IPS-20b (cell line): ENCODE measurements at regions not wholly inside any gene's neighbourhood (a gene's known extent, or its start where the extent isn't known, plus 50 kb on each side); places are given as distances from the start of the nearest gene placed in this dataset.

Source experiments
- H3K27ac ChIP-seq: one replicate; pipeline ENCODE4 v1.5.1; 2013; ENCODE audit warnings: low read length
- H3K27me3 ChIP-seq: 2 replicates; pipeline ENCODE4 v1.6.1; 2013; ENCODE audit warnings: mild to moderate bottlenecking, low read length, inconsistent platforms; ENCODE audit not compliant: insufficient read depth
- H3K36me3 ChIP-seq: 2 replicates; pipeline ENCODE4 v1.6.1; 2013; ENCODE audit warnings: low read depth, mild to moderate bottlenecking, inconsistent platforms, low read length, moderate library complexity; ENCODE audit not compliant: insufficient read depth
- H3K4me1 ChIP-seq: 2 replicates; pipeline ENCODE4 v1.6.1; 2013; ENCODE audit warnings: mild to moderate bottlenecking, control low read depth, inconsistent platforms, low read length, moderate library complexity; ENCODE audit not compliant: insufficient read depth
- H3K4me3 ChIP-seq: 2 replicates; pipeline ENCODE4 v1.5.1; 2013; ENCODE audit warnings: mild to moderate bottlenecking, low read length, inconsistent platforms
- H3K9ac ChIP-seq: 2 replicates; pipeline ENCODE4 v1.6.1; 2013; ENCODE audit warnings: low read depth, mild to moderate bottlenecking, inconsistent platforms, low read length, moderate library complexity
- H3K9me3 ChIP-seq: 2 replicates; pipeline ENCODE4 v1.6.1; 2013; ENCODE audit warnings: mild to moderate bottlenecking, low read depth, low read length, inconsistent platforms; ENCODE audit not compliant: insufficient read depth

DNA sequence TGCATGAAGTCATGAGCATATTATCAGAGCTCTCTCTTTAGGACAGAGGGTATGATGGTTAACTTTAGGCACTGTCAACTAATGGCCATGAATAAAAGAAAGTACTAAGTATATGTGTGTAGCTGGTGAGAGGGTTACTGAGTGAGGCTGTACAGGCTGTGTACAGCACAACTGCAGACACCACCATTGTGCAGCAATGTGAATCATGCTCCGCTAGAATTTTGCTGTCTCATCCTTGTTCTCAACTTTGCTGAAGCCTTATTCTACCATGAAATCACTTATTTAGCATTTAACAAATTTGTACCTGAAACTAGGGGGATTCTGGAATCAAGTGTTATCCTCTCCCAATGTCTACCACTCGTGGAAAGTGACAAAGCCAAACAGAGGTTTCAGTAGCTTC, 414.9 kb downstream of the PLCL1 start:
- H3K27ac ChIP-seq, result no peak overlapping the region
- no peaks in the 10 kb centered on the region; the same call in 1 of the 2 replicates for H3K4me1 ChIP-seq
- no peak overlapping the region for H3K9ac ChIP-seq
- H3K27me3 ChIP-seq, result no peaks in the 10 kb centered on the region
- no peaks in the 10 kb centered on the region for H3K9me3 ChIP-seq
- no peaks in the 10 kb centered on the region for H3K36me3 ChIP-seq
- H3K4me3 ChIP-seq, result no peak overlapping the region

DNA sequence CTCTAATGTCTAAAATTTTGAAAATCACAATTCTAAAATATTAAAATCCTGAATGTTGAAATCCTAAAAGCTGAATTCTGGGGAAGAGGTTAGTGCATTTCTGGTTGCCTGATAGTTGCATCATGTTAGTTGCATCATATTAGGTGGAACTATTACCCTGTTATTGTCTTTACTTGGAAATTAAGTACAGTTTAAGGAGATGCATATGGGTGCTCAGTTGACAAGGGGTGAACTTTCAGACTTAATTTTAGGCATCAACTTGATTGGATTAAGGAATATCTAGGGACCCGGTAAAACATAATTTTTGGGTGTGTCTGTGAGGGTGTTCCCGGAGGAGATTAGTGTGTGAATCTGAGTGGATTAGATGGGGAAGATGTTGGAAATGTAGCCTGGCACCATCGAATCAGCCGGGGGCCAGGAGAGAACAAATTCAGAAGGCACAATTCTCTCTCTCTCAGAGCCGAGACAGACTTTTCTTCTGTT, 409.8 kb downstream of the PLCL1 start:
- Histone ChIP-seq H3K27ac (no peak overlapping the region), H3K4me1 (no peaks in the 10 kb centered on the region), H3K36me3 (no peaks in the 10 kb centered on the region), H3K9ac (no peak overlapping the region), H3K27me3 (no peaks in the 10 kb centered on the region), H3K4me3 (no peak overlapping the region), H3K9me3 (no peaks in the 10 kb centered on the region)

DNA sequence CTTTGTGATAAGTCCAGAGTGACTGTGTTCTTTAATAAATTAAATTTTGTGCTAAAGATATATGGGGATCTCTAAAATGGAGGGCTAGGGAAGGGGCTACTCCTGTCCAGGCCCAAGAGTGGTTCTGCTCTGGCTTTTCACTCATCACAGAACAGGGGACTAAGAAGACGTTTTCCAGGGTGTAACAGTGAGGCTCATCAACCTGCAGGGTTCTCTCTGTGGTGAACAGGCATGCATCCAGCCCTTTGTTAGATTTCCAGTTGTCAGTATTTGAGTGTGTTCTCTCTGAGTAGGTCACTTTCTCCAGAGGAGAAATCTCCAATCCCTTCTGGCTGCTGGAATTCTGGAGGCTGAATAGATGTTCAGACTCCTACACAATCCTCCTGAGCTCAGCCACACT, 408.9 kb downstream of the PLCL1 start:
- no peaks in the 10 kb centered on the region for H3K9me3 ChIP-seq
- no peaks in the 10 kb centered on the region for H3K4me1 ChIP-seq
- H3K27me3 ChIP-seq, result no peaks in the 10 kb centered on the region
- no peak overlapping the region for H3K27ac ChIP-seq
- no peaks in the 10 kb centered on the region for H3K36me3 ChIP-seq
- H3K4me3 ChIP-seq, result no peak overlapping the region
- H3K9ac ChIP-seq, result no peak overlapping the region

DNA sequence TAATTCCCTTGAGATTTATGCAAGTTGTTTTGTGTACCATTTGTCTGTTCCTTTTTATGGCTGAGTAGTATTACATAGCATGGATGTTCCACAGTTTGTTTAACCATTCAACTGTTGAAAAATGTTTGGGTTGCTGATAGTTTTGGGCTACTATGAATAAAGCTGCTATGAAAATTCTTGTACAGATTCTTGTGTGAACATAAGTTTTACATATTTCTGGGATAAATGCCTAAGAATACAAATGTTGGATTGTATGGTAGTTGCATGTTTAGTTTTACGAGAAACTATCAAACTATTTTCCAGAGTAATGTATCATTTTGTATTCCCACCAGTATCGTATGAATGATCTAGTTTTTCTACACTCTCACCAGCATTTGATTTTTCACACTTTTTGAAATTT, 407.3 kb downstream of the PLCL1 start:
- H3K4me1 ChIP-seq, result no peaks in the 10 kb centered on the region
- H3K36me3 ChIP-seq, result no peaks in the 10 kb centered on the region
- no peaks in the 10 kb centered on the region for H3K9me3 ChIP-seq
- H3K27me3 ChIP-seq, result no peaks in the 10 kb centered on the region
- no peak overlapping the region for H3K4me3 ChIP-seq
- H3K27ac ChIP-seq, result no peak overlapping the region
- no peak overlapping the region for H3K9ac ChIP-seq

DNA sequence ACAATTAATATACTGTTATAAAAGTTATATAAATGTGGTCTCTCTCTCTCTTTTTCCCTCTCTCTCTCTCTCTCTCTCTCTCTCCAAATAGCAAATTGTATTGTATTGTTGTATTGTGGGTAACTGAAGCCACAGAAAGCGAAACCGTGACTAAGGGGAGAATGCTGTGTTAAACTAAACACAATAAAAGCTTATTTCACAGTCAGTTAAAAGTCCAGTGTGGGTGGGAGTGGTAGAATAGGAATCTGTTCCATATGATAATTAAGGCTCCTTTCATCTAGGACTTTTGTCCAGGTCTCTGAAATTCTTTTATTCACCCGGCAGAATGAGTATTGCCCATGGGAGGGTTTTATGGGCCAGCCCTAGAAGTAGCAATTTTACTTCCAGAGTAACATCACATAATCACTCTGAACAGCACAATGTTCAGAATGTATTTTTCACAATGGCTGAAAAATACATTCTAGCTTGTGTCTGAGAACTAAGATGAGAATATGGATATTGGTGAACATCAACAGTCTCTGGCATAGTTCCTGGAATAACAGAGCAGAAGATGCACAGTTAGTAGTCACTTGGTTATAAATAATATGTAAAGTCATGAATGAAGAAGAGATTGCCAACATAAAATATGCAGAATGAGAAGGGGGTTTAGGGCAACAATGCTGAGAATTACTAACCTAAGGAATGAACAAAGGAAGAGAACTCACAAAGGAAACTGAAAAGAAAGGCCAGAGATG, 399.1 kb downstream of the PLCL1 start:
- H3K36me3 ChIP-seq, result no peaks in the 10 kb centered on the region
- H3K9ac ChIP-seq, result no peak overlapping the region
- no peaks in the 10 kb centered on the region for H3K4me1 ChIP-seq
- no peaks in the 10 kb centered on the region for H3K27me3 ChIP-seq
- no peak overlapping the region for H3K4me3 ChIP-seq
- H3K27ac ChIP-seq, result no peak overlapping the region
- no peaks in the 10 kb centered on the region for H3K9me3 ChIP-seq
